Small intestine (tissue), 7 donors: ENCODE measurements at regions not wholly inside any gene's neighbourhood (a gene's known extent, or its start where the extent isn't known, plus 50 kb on each side); places are given as distances from the start of the nearest gene placed in this dataset.
A peak's percentile ranks its signal among the peaks of the same experiment; 100 is the strongest.

Source experiments
- DNase-seq, 2 donors: peaks; one replicate each; pipeline versions ENCODE4 v3.0.0 to v3.0.0-alpha.2; 2013
- FAIRE-seq: peaks from 2 replicates; lab custom pipeline; 2012; peaks lifted over from hg19 to GRCh38; lab: Jason Lieb, UNC
- H3K27ac ChIP-seq, 3 donors: one replicate each; pipeline ENCODE4 v1.5.1; 2013; ENCODE audit warnings: low read length in 2 of 3, mild to moderate bottlenecking in 2 of 3, control low read depth in 1 of 3, inconsistent platforms in 1 of 3, low read depth in 1 of 3, moderate library complexity in 1 of 3
- H3K27me3 ChIP-seq, 3 donors: one replicate each; pipeline ENCODE4 v1.6.1; 2013; ENCODE audit warnings: low read length in 3 of 3, inconsistent platforms in 1 of 3; ENCODE audit not compliant: control insufficient read depth in 3 of 3, insufficient read depth in 3 of 3
- H3K36me3 ChIP-seq, 3 donors: one replicate each; pipeline ENCODE4 v1.6.1; 2013; ENCODE audit warnings: low read length in 3 of 3, inconsistent platforms in 1 of 3, low read depth in 1 of 3, mild to moderate bottlenecking in 1 of 3, moderate library complexity in 1 of 3; ENCODE audit not compliant: control insufficient read depth in 3 of 3, insufficient read depth in 2 of 3
- H3K4me1 ChIP-seq, 3 donors: one replicate each; pipeline ENCODE4 v1.6.1; 2013; ENCODE audit warnings: low read length in 2 of 3, inconsistent platforms in 1 of 3, low read depth in 1 of 3, mild to moderate bottlenecking in 1 of 3, moderate library complexity in 1 of 3; ENCODE audit not compliant: control insufficient read depth in 3 of 3, insufficient read depth in 2 of 3
- H3K4me3 ChIP-seq, 3 donors: one replicate each; pipeline ENCODE4 v1.5.1; 2013; ENCODE audit warnings: low read length in 3 of 3, control low read depth in 1 of 3, inconsistent platforms in 1 of 3, low read depth in 1 of 3, mild to moderate bottlenecking in 1 of 3, moderate library complexity in 1 of 3
- H3K9me3 ChIP-seq, 2 donors: one replicate each; pipeline ENCODE4 v1.6.1; 2013; ENCODE audit warnings: low read depth in 1 of 2, low read length in 1 of 2; ENCODE audit not compliant: control insufficient read depth in 2 of 2, insufficient read depth in 1 of 2
- WGBS, 3 donors: extraction: QIAGEN DNeasy Blood & Tissue Kit; methylation state at CpG; one replicate each; pipeline ENCODE4 v1.1.7; 2013; 5-methylcytosine and 5-hydroxymethylcytosine counted together
- donor health status: healthy with polysubstance abuse.
- donor health status: control.
- donor health status: control.
- donor health status: Bipolar disorder and iron deficiency.
- donor health status: healthy.

DNA sequence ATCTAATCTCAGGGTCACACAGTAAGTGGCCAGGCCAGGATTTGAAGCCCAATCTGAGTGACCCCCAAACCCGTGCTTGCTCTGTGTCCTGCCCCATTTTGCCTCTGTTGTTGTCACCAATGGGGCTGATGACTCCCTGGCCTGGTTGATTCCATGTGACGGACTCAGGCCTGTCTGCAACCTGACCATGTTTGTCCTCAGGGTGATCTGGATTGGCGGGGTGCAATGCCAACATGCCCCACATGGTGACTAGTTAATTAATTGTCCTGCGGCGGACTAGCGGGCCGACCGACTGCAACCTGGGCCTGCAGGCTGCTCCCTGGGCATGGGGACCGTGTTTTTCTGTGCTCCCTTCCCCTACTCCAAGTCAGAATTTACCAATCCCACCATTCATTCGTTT lies 256.3 kb downstream of the MATN1 start:
- no peaks in the 10 kb centered on the region for H3K9me3 ChIP-seq
- H3K27ac ChIP-seq, result no peak overlapping the region
- WGBS, 3 donors, result 76 to 84% (median 79%) methylated on average over 10 of the region's 10 CpGs
- H3K4me1 ChIP-seq, result no peaks in the 10 kb centered on the region
- no peaks in the 10 kb centered on the region for H3K36me3 ChIP-seq
- no peak for DNase-seq
- H3K4me3 ChIP-seq, result no peak overlapping the region
- H3K27me3 ChIP-seq, result peaks cover 0 to 5% (median 0%) of the 10 kb centered on the region in 3 donors
- no peak for FAIRE-seq

DNA sequence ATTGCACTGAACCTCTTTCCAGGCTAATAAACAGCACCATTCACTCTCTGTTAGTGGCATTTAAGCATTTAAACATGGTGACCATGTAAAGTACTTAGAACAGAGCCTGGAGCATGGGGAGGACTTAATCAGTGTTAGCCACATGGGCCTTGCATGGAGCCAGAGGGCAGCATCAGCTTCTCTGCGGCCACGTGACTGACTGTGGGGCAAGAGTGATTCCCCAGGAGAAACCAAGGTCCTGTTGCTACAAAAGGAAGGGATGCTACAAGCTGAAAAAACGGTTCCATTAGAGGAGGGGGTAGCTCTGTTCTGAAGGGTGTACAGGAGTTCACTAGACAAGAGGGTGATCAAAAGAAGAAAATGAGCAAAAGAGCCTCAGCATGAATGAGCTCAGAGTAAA lies 256.8 kb downstream of the MATN1 start:
- FAIRE-seq (no peak), DNase-seq (no peak)
- 52 to 68% (median 55%) methylated on average over 3 of the region's 3 CpGs for WGBS, 3 donors
- H3K36me3 ChIP-seq, result no peaks in the 10 kb centered on the region
- H3K27me3 ChIP-seq, result peaks cover 0 to 5% (median 0%) of the 10 kb centered on the region in 3 donors
- no peak overlapping the region for H3K4me3 ChIP-seq
- H3K27ac ChIP-seq, result no peak overlapping the region
- no peaks in the 10 kb centered on the region for H3K9me3 ChIP-seq
- H3K4me1 ChIP-seq, result no peaks in the 10 kb centered on the region

DNA sequence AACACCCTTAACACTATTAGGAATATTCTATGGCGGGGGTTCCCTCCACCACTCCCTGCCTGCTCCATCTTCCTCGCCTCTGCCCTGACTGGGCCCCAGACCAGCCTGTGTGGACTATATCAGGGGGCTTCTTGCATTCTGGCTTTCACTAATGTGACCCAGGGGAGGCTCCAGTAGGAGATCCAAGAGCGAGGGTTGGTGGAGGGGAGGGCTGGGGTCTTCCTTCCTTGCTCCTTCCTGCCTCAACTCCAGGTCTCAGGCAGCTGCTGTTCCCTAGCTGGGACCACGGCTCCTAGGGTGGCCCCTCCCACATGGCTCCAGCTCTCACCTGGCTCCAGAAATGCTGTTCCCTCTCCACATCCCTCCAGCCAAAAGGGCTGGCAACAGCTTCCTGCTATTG lies 257.4 kb downstream of the MATN1 start:
- FAIRE-seq, result no peak
- 50 to 57% (median 56%) methylated on average over 4 of the region's 4 CpGs for WGBS, 3 donors

DNA sequence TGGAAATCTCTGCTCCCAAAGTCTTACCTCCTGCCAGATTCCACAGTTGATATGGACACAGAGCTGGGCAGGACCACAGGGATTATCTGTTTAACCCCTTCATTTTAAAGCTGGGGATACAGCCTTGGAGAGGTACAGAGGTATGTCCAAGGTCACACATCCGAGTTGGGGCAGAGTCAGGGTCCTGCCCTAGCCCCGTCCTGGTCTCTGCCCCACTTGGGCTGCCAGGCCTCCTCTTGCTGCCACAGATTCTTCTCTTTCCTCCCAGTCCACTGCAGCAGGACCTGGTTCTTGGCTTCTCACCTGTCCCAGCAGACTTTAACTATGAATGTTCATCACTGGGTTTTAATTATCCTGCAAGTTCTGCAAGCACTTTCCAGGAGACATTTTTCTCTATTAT lies 258.3 kb downstream of the MATN1 start:
- DNase-seq (no peak), FAIRE-seq (no peak)
- H3K4me1 ChIP-seq, result no peaks in the 10 kb centered on the region

More for the DNA sequence above, 257.4 kb downstream of the MATN1 start:
- Histone ChIP-seq H3K27ac (no peak overlapping the region), H3K27me3 (peaks cover 0 to 5% (median 0%) of the 10 kb centered on the region in 3 donors), H3K4me1 (no peaks in the 10 kb centered on the region), H3K36me3 (no peaks in the 10 kb centered on the region), H3K9me3 (no peaks in the 10 kb centered on the region), H3K4me3 (no peak overlapping the region)
- DNase-seq, result no peak

DNA sequence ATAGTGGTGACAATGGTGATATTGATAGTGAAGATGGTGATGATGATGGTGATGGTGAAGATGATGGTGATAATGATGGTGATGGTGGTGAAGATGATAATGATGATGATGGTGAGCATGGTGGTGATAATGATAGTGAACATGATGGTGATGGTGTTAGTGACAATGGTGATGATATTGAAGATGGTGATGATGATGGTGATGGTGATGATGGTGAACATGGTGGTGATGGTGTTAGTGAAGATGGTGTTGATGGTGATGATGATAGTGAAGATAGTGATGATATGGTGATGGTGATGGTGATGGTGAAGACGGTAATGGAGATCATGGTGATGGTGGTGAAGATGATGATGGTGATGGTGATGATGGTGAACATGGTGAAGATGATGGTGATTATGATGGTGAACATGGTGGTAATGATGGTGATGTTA lies 259.2 kb downstream of the MATN1 start:
- Histone ChIP-seq H3K27me3 (peaks cover 0 to 5% (median 0%) of the 10 kb centered on the region in 3 donors), H3K27ac (no peak overlapping the region), H3K4me1 (no peaks in the 10 kb centered on the region), H3K36me3 (no peaks in the 10 kb centered on the region), H3K4me3 (no peak overlapping the region), H3K9me3 (peaks cover 0 to 5% of the 10 kb centered on the region in 2 donors)
- DNase-seq (no peak), FAIRE-seq (no peak)
- 97 to 100% (median 99%) methylated on average over 1 of the region's 1 CpG for WGBS, 3 donors

More for the DNA sequence above, 258.3 kb downstream of the MATN1 start:
- peaks cover 0 to 2% of the 10 kb centered on the region in 2 donors for H3K9me3 ChIP-seq
- no peak overlapping the region for H3K4me3 ChIP-seq
- peaks cover 0 to 5% (median 0%) of the 10 kb centered on the region in 3 donors for H3K27me3 ChIP-seq
- H3K36me3 ChIP-seq, result no peaks in the 10 kb centered on the region
- 60 to 71% (median 65%) methylated on average over 2 of the region's 2 CpGs for WGBS, 3 donors
- H3K27ac ChIP-seq, result no peak overlapping the region

DNA sequence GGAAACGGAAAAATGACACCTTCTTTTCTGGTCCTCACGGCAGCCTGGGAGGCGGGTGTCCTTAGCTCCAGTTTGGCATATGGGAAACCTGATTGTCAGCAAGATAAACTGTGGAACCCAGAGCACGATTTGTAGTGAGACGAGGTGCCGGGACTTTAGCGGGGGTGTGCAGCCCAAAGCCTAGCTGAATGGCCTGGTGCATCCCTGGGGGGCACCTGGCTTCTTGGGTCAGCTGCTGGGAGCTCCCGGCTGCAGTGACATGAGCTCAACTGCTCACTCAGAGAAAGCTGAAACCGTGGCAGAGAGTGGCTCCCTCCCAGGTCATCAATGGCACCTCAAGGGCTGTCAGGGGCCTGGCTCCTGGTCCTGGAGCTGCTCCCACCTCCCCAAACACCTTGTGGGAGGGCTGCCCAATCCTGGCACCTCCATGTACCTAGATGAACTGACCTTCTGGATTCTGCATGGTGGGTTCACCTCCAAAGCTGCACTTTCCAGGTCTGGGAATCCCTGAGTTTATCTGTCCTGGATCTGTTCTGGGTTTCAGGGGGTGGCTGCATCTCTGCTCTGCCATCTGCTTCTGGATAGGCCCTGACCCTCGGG lies 260.5 kb downstream of the MATN1 start:
- Histone ChIP-seq H3K36me3 (no peaks in the 10 kb centered on the region), H3K4me3 (no peak overlapping the region), H3K27ac (no peak overlapping the region), H3K9me3 (peaks cover 0 to 5% of the 10 kb centered on the region in 2 donors), H3K27me3 (no peaks in the 10 kb centered on the region), H3K4me1 (no peaks in the 10 kb centered on the region)
- DNase-seq (no peak), FAIRE-seq (no peak)
- WGBS, 3 donors, result 67 to 71% (median 69%) methylated on average over 10 of the region's 10 CpGs

DNA sequence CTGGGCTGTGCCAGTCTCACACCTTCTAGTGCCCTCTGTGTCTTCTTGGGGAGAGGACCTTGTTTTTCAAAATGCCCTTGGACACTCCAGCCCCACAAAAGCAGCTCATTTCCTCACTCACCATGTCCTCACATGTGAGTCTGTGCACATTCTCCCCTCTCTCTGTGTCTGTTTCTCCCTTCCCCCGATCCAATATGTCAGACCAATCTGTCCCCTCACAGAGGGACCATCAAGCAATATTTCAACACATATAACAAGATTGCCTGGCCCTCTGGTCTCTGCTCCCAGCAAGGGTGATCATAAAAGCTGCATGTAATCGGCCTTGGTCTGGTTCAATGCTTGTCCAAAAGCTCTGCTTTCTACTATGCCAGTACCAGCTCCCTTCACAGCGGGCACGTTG lies 261.2 kb downstream of the MATN1 start:
- no peak for FAIRE-seq
- 74 to 82% (median 77%) methylated on average over 4 of the region's 4 CpGs for WGBS, 3 donors

DNA sequence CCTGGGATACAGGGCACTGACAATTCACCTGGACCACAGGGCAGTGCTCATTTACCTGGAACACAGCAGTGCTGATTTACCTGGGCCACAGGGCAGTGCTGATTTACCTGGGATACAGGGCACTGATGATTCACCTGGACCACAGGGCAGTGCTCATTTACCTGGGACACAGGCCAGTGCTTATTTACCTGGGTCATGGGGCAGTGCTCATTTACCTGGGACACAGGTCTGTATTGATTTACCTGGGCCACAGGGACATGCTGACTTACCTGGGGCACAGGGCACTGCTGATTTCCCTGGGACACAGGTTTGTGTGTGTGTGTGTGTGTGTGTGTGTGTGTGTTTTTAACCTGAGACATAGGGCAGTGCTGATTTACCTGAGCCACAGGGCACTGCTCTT lies 261.7 kb downstream of the MATN1 start:
- peaks cover 0 to 5% of the 10 kb centered on the region in 2 donors for H3K9me3 ChIP-seq
- no peak for FAIRE-seq
- no peaks in the 10 kb centered on the region for H3K4me1 ChIP-seq
- H3K36me3 ChIP-seq, result no peaks in the 10 kb centered on the region
- no peak overlapping the region for H3K4me3 ChIP-seq
- H3K27me3 ChIP-seq, result no peaks in the 10 kb centered on the region
- DNase-seq, result peak in 1 of 2 donors; percentile 15
- no peak overlapping the region for H3K27ac ChIP-seq

More for the DNA sequence above, 261.2 kb downstream of the MATN1 start:
- Histone ChIP-seq H3K9me3 (peaks cover 0 to 5% of the 10 kb centered on the region in 2 donors), H3K27ac (no peak overlapping the region), H3K4me3 (no peak overlapping the region), H3K36me3 (no peaks in the 10 kb centered on the region), H3K4me1 (no peaks in the 10 kb centered on the region), H3K27me3 (no peaks in the 10 kb centered on the region)
- no peak for DNase-seq

DNA sequence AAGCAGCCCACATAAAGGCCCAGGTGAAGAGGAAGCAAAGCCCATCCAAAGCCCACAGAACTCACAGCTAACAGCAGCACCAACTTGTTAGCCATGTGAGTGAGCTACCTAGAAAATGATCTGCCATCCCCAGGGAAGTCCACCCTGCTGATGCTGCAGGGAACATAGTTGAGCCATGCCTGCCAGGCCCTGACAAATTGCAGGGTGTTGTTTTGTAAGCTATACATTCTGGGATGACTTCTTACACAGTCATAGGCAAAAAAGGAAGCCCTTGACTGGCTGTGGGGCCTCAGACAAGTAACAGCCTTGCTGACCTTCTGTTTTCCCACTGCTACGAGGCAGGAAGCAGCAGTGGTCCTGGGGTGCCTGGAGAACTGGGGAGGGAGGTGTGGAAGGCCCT lies 262.7 kb downstream of the MATN1 start:
- DNase-seq (no peak), FAIRE-seq (no peak)
- Histone ChIP-seq H3K4me3 (no peak overlapping the region), H3K27ac (no peak overlapping the region), H3K27me3 (no peaks in the 10 kb centered on the region), H3K36me3 (no peaks in the 10 kb centered on the region), H3K9me3 (peaks cover 0 to 5% of the 10 kb centered on the region in 2 donors), H3K4me1 (no peaks in the 10 kb centered on the region)
- WGBS, 3 donors, result 24 to 37% (median 27%) methylated on average over 1 of the region's 1 CpG
